ENCODE measurements at regions not wholly inside any gene's neighbourhood (a gene's known extent, or its start where the extent isn't known, plus 50 kb on each side); places are given as distances from the start of the nearest gene placed in this dataset.

- TF ChIP-seq, protein P1, sequence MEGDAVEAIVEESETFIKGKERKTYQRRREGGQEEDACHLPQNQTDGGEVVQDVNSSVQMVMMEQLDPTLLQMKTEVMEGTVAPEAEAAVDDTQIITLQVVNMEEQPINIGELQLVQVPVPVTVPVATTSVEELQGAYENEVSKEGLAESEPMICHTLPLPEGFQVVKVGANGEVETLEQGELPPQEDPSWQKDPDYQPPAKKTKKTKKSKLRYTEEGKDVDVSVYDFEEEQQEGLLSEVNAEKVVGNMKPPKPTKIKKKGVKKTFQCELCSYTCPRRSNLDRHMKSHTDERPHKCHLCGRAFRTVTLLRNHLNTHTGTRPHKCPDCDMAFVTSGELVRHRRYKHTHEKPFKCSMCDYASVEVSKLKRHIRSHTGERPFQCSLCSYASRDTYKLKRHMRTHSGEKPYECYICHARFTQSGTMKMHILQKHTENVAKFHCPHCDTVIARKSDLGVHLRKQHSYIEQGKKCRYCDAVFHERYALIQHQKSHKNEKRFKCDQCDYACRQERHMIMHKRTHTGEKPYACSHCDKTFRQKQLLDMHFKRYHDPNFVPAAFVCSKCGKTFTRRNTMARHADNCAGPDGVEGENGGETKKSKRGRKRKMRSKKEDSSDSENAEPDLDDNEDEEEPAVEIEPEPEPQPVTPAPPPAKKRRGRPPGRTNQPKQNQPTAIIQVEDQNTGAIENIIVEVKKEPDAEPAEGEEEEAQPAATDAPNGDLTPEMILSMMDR (conservative IDR thresholded peaks at IDR 0.05 in 1 of 2, IDR thresholded peaks at IDR 0.05 in 1 of 2; ENCODE audit: extremely low read depth in 1 of 2, insufficient read depth in 1 of 2, low read depth in 1 of 2, low read length in 2 of 2): no peak
- TF ChIP-seq EZH2 (IDR thresholded peaks at IDR 0.05; ENCODE audit: borderline replicate concordance, low read length): no peak
Measured at GRCh38 chr21:27286760-27287159, 319.9 kb upstream of the ADAMTS5 start.
